SKM-1 (cell line): ENCODE measurements at regions not wholly inside any gene's neighbourhood (a gene's known extent, or its start where the extent isn't known, plus 50 kb on each side); places are given as distances from the start of the nearest gene placed in this dataset.

Source experiments
- DNase-seq: peaks from one replicate; lab custom pipeline; 2025; ENCODE audit not compliant: unreplicated experiment; lab: John Stamatoyannopoulos, UW

GRCh38 chr18:25875551-25876240 lies 214.7 kb downstream of the SS18 start:
- DNase-seq, result no peak

- no peak for DNase-seq
Observed at GRCh38 chr18:25873833-25874232, 216.6 kb downstream of the SS18 start.

GRCh38 chr18:25866331-25866730 lies 224.1 kb downstream of the SS18 start:
- DNase-seq, result no peak

GRCh38 chr18:25862881-25863600 lies 227.4 kb downstream of the SS18 start:
- DNase-seq, result no peak

GRCh38 chr18:25853691-25854433 lies 236.6 kb downstream of the SS18 start:
- no peak for DNase-seq

GRCh38 chr18:25843791-25844190 lies 246.6 kb downstream of the SS18 start:
- no peak for DNase-seq

GRCh38 chr18:25842665-25843064 lies 247.7 kb downstream of the SS18 start:
- DNase-seq, result no peak

GRCh38 chr18:25834061-25834460 lies 256.4 kb downstream of the SS18 start:
- DNase-seq, result no peak

- DNase-seq, result peak; percentile 21
Observed at GRCh38 chr18:25832001-25832604, 258.3 kb downstream of the SS18 start.

GRCh38 chr18:25831301-25831701 lies 259.1 kb downstream of the SS18 start:
- no peak for DNase-seq

- DNase-seq, result no peak
Observed at GRCh38 chr18:25830787-25831186, 259.6 kb downstream of the SS18 start.

GRCh38 chr18:25827961-25828561 lies 262.4 kb downstream of the SS18 start:
- no peak for DNase-seq

- no peak for DNase-seq
Observed at GRCh38 chr18:25827228-25827627, 263.2 kb downstream of the SS18 start.

GRCh38 chr18:25826823-25827222 lies 263.6 kb downstream of the SS18 start:
- DNase-seq, result no peak

GRCh38 chr18:25825979-25826776 lies 264.2 kb downstream of the SS18 start:
- no peak for DNase-seq

GRCh38 chr18:25825056-25825455 lies 265.4 kb downstream of the SS18 start:
- no peak for DNase-seq

- no peak for DNase-seq
Observed at GRCh38 chr18:25819746-25820363, 270.6 kb downstream of the SS18 start.

GRCh38 chr18:25818505-25818904 lies 271.9 kb downstream of the SS18 start:
- DNase-seq, result no peak

- no peak for DNase-seq
Observed at GRCh38 chr18:25817546-25818237, 272.7 kb downstream of the SS18 start.
